ENCODE measurements at regions not wholly inside any gene's neighbourhood (a gene's known extent, or its start where the extent isn't known, plus 50 kb on each side); places are given as distances from the start of the nearest gene placed in this dataset.
A peak's percentile ranks its signal among the peaks of the same experiment; 100 is the strongest.

GRCh38 chr3:66140106-66140505, 80.7 kb upstream of the SLC25A26 start:
- H3K27ac ChIP-seq, result no peak overlapping the region
- TF ChIP-seq, protein P1, sequence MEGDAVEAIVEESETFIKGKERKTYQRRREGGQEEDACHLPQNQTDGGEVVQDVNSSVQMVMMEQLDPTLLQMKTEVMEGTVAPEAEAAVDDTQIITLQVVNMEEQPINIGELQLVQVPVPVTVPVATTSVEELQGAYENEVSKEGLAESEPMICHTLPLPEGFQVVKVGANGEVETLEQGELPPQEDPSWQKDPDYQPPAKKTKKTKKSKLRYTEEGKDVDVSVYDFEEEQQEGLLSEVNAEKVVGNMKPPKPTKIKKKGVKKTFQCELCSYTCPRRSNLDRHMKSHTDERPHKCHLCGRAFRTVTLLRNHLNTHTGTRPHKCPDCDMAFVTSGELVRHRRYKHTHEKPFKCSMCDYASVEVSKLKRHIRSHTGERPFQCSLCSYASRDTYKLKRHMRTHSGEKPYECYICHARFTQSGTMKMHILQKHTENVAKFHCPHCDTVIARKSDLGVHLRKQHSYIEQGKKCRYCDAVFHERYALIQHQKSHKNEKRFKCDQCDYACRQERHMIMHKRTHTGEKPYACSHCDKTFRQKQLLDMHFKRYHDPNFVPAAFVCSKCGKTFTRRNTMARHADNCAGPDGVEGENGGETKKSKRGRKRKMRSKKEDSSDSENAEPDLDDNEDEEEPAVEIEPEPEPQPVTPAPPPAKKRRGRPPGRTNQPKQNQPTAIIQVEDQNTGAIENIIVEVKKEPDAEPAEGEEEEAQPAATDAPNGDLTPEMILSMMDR (conservative IDR thresholded peaks at IDR 0.05), result no peak

GRCh38 chr3:66139415-66139814, 81.4 kb upstream of the SLC25A26 start:
- TF ChIP-seq, protein P1 (conservative IDR thresholded peaks at IDR 0.05), result no peak
- H3K27ac ChIP-seq, result no peak overlapping the region

- TF ChIP-seq, protein P1 (conservative IDR thresholded peaks at IDR 0.05), result peak; percentile 91
- H3K27ac ChIP-seq, result no peak overlapping the region
These were observed 82.2 kb upstream of the SLC25A26 start for GRCh38 chr3:66138336-66139313.

GRCh38 chr3:66136597-66136996, 84.2 kb upstream of the SLC25A26 start:
- no peak overlapping the region for H3K27ac ChIP-seq
- TF ChIP-seq, protein P1 (conservative IDR thresholded peaks at IDR 0.05), result no peak

DNA sequence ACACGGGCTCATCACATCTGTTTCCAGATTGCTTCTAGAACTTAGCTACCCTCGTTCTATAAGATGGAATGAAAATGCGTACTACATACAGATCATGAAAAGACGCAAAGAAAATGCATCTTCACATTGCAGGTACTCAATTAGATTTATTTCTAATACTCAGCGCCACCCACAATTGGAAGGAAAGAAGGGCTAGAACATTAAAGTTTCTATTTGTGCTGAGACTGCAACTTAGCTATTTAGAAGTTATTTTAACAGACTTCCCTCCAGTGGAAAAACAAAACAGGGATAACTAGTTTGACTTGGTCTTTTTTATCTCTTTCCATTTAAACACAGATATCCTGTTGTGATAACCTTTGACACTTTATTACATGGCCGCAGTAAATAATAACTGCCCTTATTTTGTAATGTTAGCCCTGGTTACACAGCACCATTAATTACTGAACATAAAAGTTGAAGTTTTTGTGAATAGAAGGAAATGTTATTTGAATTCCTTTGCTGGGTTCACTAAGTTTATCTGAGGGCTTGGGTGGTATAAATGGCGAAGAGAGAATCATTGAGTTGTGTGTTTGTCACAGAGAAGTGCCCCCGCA, 86.9 kb upstream of the SLC25A26 start:
- TF ChIP-seq, protein P1 (conservative IDR thresholded peaks at IDR 0.05), result peak; percentile 60
- peak overlapping the region; percentile 76 for H3K27ac ChIP-seq

GRCh38 chr3:66133050-66133757, 87.6 kb upstream of the SLC25A26 start:
- peak overlapping the region; percentile 76 for H3K27ac ChIP-seq

More at GRCh38 chr3:66133050-66133757, 87.6 kb upstream of the SLC25A26 start:
- TF ChIP-seq, protein P1 (conservative IDR thresholded peaks at IDR 0.05), result no peak
